Neural cell (in vitro differentiated cells): ENCODE measurements at regions not wholly inside any gene's neighbourhood (a gene's known extent, or its start where the extent isn't known, plus 50 kb on each side); places are given as distances from the start of the nearest gene placed in this dataset.
A peak's percentile ranks its signal among the peaks of the same experiment; 100 is the strongest.

ENCODE experiments used
- H2AFZ ChIP-seq: fragments of 200-600, 300-800 bp; sonication (generic), shearing (Covaris generic); 2 replicates; pipeline ENCODE4 v1.6.0; 2014; ENCODE audit warnings: low read depth, mild to moderate bottlenecking, antibody characterized with exemption, low read length, moderate library complexity
- H3F3A ChIP-seq: fragments of 200-600 bp; shearing (Covaris generic); 2 replicates; pipeline ENCODE4 v1.6.1; 2016; ENCODE audit warnings: mild to moderate bottlenecking, moderate library complexity, mixed read lengths, antibody characterized with exemption, low read length; ENCODE audit not compliant: insufficient read depth, poor library complexity, severe bottlenecking
- H3K27ac ChIP-seq: fragments of 200-600, 300-800 bp; sonication (generic), shearing (Covaris generic); 2 replicates; pipeline ENCODE4 v1.5.1; 2014; ENCODE audit warnings: mild to moderate bottlenecking, low read length, moderate library complexity
- H3K27me3 ChIP-seq: fragments of 300-800, 200-600 bp; sonication (generic), shearing (Covaris generic); 2 replicates; pipeline ENCODE4 v1.6.0; 2014; ENCODE audit warnings: mild to moderate bottlenecking, low read depth, low read length, moderate library complexity; ENCODE audit not compliant: insufficient read depth
- H3K36me3 ChIP-seq: fragments of 300-800, 200-600 bp; sonication (generic), shearing (Covaris generic); 2 replicates; pipeline ENCODE4 v1.5.1; 2014; ENCODE audit warnings: mild to moderate bottlenecking, antibody characterized with exemption, low read length, moderate library complexity; ENCODE audit not compliant: insufficient read depth
- H3K4me2 ChIP-seq: fragments of 300-800, 200-600 bp; sonication (generic), shearing (Covaris generic); 2 replicates; pipeline ENCODE4 v1.6.0; 2014; ENCODE audit warnings: mild to moderate bottlenecking, low read length
- H3K4me3 ChIP-seq: fragments of 300-800, 200-600 bp; sonication (generic), shearing (Covaris generic); 2 replicates; pipeline ENCODE4 v1.5.1; 2014; ENCODE audit warnings: mild to moderate bottlenecking, low read length, moderate library complexity
- H3K79me2 ChIP-seq: fragments of 200-600 bp; shearing (Covaris generic); replicated peaks from 2 replicates; pipeline ENCODE4 v1.6.0; 2014; ENCODE audit warnings: mild to moderate bottlenecking, low read length, moderate library complexity; ENCODE audit not compliant: insufficient read depth
- H3K9ac ChIP-seq: fragments of 300-800, 200-600 bp; sonication (generic), shearing (Covaris generic); 2 replicates; pipeline ENCODE4 v1.6.1; 2016; ENCODE audit warnings: mild to moderate bottlenecking, low read length, mixed read lengths
- H3K9me2 ChIP-seq: fragments of 200-600 bp; shearing (Covaris generic); 2 replicates; pipeline ENCODE4 v1.6.1; 2016; ENCODE audit warnings: mild to moderate bottlenecking, low read length, mixed read lengths; ENCODE audit not compliant: insufficient read depth
- H3K9me3 ChIP-seq: fragments of 200-600, 300-800 bp; sonication (generic), shearing (Covaris generic); 2 replicates; pipeline ENCODE4 v1.6.1; 2016; ENCODE audit warnings: mild to moderate bottlenecking, mixed run types, low read length, moderate library complexity, mixed read lengths
- H4K20me1 ChIP-seq: fragments of 200-600 bp; shearing (Covaris generic); 2 replicates; pipeline ENCODE4 v1.6.1; 2016; ENCODE audit warnings: mild to moderate bottlenecking, mixed run types; ENCODE audit not compliant: insufficient read depth
- CTCF ChIP-seq: fragments of 450-650 bp; IDR thresholded peaks from 2 replicates; pipeline ENCODE4 v1.5.1; 2014; ENCODE audit warnings: antibody characterized with exemption, mild to moderate bottlenecking, moderate library complexity; ENCODE audit not compliant: poor library complexity, severe bottlenecking
- EP300 ChIP-seq: fragments of 450-650 bp; conservative IDR thresholded peaks from 2 replicates; pipeline ENCODE4 v1.6.1; 2014; ENCODE audit warnings: antibody characterized with exemption, mild to moderate bottlenecking, moderate library complexity; ENCODE audit not compliant: poor library complexity, severe bottlenecking
- EZH2 ChIP-seq: fragments of 200-600, 300-800 bp; shearing (Covaris generic), sonication (generic); IDR thresholded peaks from 2 replicates; pipeline ENCODE4 v1.6.1; 2014; ENCODE audit warnings: antibody characterized with exemption, low read length, borderline replicate concordance, mild to moderate bottlenecking; ENCODE audit not compliant: insufficient read depth, poor library complexity, severe bottlenecking
- MXI1 ChIP-seq: fragments of 450-650 bp; conservative IDR thresholded peaks from 2 replicates; pipeline ENCODE4 v1.6.1; 2014; ENCODE audit warnings: antibody characterized with exemption, mild to moderate bottlenecking; ENCODE audit not compliant: poor library complexity, severe bottlenecking
- POLR2AphosphoS5 ChIP-seq: IDR thresholded peaks from 2 replicates; pipeline ENCODE4 v1.6.1; 2012
- RAD21 ChIP-seq: fragments of 450-650 bp; conservative IDR thresholded peaks from 2 replicates; pipeline ENCODE4 v1.6.1; 2014; ENCODE audit warnings: antibody characterized with exemption, mild to moderate bottlenecking, moderate library complexity
- REST ChIP-seq: IDR thresholded peaks from 2 replicates; pipeline ENCODE4 v1.6.1; 2012; ENCODE audit warnings: borderline replicate concordance
- SMC3 ChIP-seq: fragments of 450-650 bp; conservative IDR thresholded peaks from 2 replicates; pipeline ENCODE4 v1.6.1; 2014; ENCODE audit warnings: antibody characterized with exemption, mild to moderate bottlenecking, moderate library complexity; ENCODE audit not compliant: poor library complexity
- TAF1 ChIP-seq: IDR thresholded peaks from 2 replicates; pipeline ENCODE4 v1.6.1; 2012; ENCODE audit warnings: low read depth

GRCh38 chr3:127133971-127134370 is 59.0 kb upstream of the PRR23E start:
- Histone ChIP-seq H3K4me2 (no peak overlapping the region), H3K4me3 (no peak overlapping the region), H4K20me1 (no peaks in the 10 kb centered on the region), H3K9me2 (no peaks in the 10 kb centered on the region), H3K79me2 (no peaks in the 10 kb centered on the region), H3K9me3 (no peaks in the 10 kb centered on the region), H3F3A (no peaks in the 10 kb centered on the region), H2AFZ (no peak overlapping the region), H3K27ac (peak overlapping the region; percentile 63), H3K9ac (peak overlapping the region; percentile 53), H3K36me3 (no peaks in the 10 kb centered on the region), H3K27me3 (no peaks in the 10 kb centered on the region)
- no peak for TF ChIP-seq EZH2
- no peak for TF ChIP-seq CTCF
- TF ChIP-seq REST, result no peak
- no peak for TF ChIP-seq POLR2AphosphoS5
- no peak for TF ChIP-seq EP300
- no peak for TF ChIP-seq TAF1
- TF ChIP-seq SMC3, result no peak
- TF ChIP-seq RAD21, result no peak
- TF ChIP-seq MXI1, result no peak

GRCh38 chr3:127134466-127134865 is 58.5 kb upstream of the PRR23E start:
- H3F3A ChIP-seq, result no peaks in the 10 kb centered on the region
- TF ChIP-seq MXI1 (no peak), TAF1 (no peak), SMC3 (no peak)
- peak overlapping the region; percentile 53 for H3K9ac ChIP-seq
- H3K27me3 ChIP-seq, result no peaks in the 10 kb centered on the region
- H2AFZ ChIP-seq, result no peak overlapping the region
- H3K36me3 ChIP-seq, result no peaks in the 10 kb centered on the region
- no peaks in the 10 kb centered on the region for H4K20me1 ChIP-seq
- no peaks in the 10 kb centered on the region for H3K79me2 ChIP-seq
- peak overlapping the region; percentile 59 for H3K4me3 ChIP-seq
- H3K27ac ChIP-seq, result peak overlapping the region; percentile 63
- H3K9me3 ChIP-seq, result no peaks in the 10 kb centered on the region
- H3K9me2 ChIP-seq, result no peaks in the 10 kb centered on the region
- H3K4me2 ChIP-seq, result no peak overlapping the region

DNA sequence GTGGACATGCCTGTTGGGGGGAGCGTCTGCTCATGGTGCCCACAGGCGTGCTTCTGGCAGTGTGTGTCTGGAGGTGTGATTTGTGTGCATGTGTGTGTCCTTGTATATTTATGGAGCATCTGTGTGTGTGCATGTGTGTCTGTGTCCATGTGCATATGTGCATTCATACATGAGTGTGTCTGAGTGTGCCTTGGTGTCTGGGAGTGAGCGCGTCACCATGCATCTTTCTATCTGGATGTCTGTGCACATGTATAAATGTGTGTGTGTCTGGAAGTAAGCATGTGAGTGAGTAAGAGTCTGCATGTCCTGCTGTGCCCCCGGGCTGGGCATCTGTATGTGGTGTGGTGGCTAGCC is 58.1 kb upstream of the PRR23E start:
- Histone ChIP-seq H3K36me3 (no peaks in the 10 kb centered on the region), H3K9me2 (no peaks in the 10 kb centered on the region), H3K79me2 (no peaks in the 10 kb centered on the region), H2AFZ (no peak overlapping the region), H3K9me3 (no peaks in the 10 kb centered on the region), H3K4me3 (peak overlapping the region; percentile 59), H3K9ac (peak overlapping the region; percentile 53), H3K27me3 (no peaks in the 10 kb centered on the region), H3K27ac (peak overlapping the region; percentile 63), H3F3A (no peaks in the 10 kb centered on the region), H3K4me2 (peak overlapping the region; percentile 42), H4K20me1 (no peaks in the 10 kb centered on the region)
- TF ChIP-seq EP300 (no peak), CTCF (no peak), MXI1 (peak; percentile 21), POLR2AphosphoS5 (no peak), REST (no peak), TAF1 (no peak), EZH2 (no peak), RAD21 (no peak)
